DMS79 (cell line): ENCODE measurements at regions not wholly inside any gene's neighbourhood (a gene's known extent, or its start where the extent isn't known, plus 50 kb on each side); places are given as distances from the start of the nearest gene placed in this dataset.

Experiments used
- DNase-seq: peaks from one replicate; lab custom pipeline; 2025; lab: John Stamatoyannopoulos, UW

DNA sequence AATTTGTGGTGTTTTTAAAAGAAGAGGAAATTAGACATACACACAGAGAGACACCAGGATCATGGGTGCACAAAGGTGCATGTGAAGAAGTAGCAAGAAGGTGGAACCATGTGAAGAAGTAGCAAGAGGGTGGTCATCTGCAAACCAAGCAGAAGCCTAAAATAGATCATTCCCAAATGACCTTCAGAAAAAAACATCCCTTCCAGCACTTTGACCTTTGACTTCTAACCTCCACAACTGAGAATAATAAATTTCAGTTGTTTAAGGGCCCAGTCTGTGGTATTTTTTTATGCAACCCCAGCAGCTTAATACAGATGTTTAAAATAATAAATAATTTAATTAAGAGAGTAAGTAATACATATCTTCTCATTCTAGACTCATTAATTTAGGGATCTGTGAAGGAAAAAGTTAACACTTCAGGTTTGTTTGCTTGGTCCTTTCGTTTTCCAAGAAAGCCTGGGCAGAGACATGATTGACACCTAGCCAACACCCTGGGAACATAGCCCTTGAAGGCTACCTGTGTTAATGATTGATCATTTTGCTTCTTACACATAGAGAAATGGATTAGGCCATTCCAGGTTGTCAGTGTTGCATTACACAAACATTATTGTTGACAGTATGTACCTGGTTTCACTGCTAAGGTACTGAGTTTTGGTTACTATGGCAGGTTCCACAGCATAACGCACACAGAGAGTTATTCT, 1331.2 kb upstream of the GBE1 start:
- DNase-seq, result no peak

DNA sequence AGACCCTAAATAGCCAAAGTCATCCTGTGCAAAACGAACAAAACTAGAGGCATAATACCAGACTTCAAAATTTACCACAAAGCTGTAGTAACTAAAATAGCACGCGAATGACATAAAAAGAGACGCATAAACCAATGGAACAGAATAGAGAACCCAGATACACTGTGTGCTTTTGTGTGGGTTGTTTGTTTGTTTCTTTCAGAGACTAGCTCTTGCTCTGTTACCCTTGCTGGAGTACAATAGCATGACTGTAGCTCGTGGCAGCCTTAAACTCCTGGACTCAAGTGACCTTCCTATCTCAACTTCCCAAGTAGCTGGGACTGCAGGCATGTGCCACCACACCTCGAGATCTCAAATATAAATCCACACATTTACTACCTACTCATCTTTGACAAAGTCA, 1314.6 kb upstream of the GBE1 start:
- no peak for DNase-seq

DNA sequence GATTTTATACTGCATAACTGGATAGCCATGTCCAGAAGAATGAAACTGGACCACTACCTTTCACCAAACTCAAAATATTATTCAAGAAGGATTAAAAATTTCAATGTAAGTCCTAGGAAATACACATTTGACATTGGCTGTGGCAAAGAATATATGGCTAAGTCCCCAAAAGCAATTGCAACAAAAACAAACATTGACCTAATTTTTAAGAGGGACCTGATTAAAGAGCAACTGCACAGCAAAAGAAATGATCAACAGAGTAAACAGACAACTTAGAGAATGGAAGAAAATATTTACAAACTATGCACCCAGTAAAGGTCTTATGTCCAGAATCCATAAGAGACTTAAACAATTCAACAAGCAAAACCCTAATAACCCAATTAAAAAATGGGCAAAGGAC, 1313.0 kb upstream of the GBE1 start:
- no peak for DNase-seq

GRCh38 chr3:83065851-83066460, 1304.5 kb upstream of the GBE1 start:
- DNase-seq, result no peak

DNA sequence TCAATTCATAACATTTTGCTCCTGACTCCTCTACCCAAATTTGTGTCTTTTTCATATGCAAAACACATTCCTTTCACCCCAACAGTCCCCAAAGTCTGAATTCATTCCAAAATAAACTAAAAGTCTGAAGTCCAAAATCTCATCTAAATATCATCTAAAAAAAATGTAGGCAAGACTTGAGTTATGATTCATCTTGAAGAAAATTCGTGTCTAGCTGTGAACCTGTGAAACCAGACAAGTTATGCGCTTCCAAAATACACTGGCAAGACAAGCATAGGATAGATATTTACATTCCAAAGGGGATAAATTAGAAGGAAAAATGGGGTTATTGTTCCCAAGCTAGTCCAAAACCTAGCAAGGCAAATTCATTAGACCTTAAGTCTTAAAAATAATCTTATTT, 1302.0 kb upstream of the GBE1 start:
- no peak for DNase-seq

- DNase-seq, result no peak
Observed at GRCh38 chr3:83048556-83048955, 1287.1 kb upstream of the GBE1 start.

DNA sequence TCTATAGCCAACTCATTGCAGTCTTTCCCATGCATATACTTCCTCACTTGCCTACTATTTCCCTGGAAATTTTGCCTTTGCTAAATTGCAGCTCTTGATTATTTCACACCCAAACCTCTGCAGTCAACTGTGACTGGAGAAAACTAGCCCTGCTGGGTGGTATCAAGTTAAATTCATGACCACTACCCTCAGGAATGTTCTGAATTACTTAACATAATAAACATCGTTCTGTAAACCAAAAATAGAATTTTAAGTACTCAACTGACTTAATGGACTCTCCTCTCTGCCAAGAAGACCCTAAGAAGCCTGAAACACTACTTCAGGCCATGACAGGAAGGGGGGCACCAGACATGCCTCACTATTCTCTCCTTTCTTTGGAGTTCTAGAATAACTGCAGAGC, 1278.0 kb upstream of the GBE1 start:
- DNase-seq, result no peak

GRCh38 chr3:83035704-83036010, 1274.2 kb upstream of the GBE1 start:
- DNase-seq, result no peak

- DNase-seq, result no peak
Observed at GRCh38 chr3:83034806-83035703, 1273.6 kb upstream of the GBE1 start.

GRCh38 chr3:83033133-83033532, 1271.7 kb upstream of the GBE1 start:
- no peak for DNase-seq

DNA sequence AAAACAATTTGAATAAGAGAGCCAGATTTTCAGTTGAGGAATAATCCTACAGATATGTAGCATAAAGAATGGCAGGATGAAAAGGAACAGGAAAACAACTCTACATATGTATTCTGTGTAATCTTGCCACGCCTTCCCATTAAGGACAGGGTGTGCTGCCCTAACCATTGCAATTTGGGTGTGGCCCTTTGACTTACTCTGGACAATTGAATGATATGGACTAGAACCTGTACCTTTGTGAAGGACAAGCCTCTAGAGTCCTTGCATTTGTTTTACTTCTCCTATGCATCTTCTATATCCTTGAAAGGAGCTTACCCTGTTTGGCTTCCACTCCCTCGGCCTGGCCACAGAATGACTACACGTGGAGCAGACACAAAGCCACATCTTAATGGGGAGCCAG, 1261.6 kb upstream of the GBE1 start:
- DNase-seq, result no peak

DNA sequence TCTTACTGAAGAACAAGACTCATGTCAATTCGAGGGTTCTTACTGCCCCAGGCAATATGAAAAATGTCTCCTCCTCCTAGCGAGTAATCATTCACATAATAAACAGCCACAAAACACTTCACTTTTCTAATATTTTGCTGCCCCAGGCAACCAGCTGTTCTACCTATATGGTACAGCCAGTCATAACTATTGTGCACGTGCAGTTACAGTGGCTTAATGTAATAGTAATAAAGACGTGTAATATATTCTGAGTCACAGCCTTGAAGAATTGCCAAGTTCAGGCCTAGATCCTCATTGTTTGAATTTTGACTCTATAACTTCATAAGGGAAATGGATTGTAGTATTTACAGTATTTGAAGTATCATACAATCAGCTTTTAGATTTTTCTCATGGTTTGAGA, 1250.0 kb upstream of the GBE1 start:
- no peak for DNase-seq

DNA sequence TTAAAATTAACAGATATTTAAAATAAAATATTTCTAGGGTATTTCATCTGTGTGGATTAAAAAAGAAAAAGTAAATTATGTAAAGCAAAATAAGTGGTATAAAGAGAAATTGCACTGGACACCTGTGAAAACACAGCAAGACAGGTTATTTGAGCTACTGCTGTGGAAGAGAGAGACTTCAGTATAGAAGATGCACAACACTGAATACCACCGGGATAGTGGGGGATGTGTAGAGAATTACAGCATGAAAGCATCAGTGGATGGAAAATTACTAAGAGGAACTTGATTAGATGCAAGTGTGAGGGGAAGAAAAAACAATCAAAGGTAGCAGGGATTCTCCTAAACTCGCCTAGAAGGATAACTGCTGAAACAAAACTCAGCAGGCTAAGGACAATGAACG, 1242.5 kb upstream of the GBE1 start:
- DNase-seq, result no peak

GRCh38 chr3:83002869-83003445, 1241.5 kb upstream of the GBE1 start:
- DNase-seq, result no peak

- no peak for DNase-seq
Observed at GRCh38 chr3:82999777-83000176, 1238.3 kb upstream of the GBE1 start.

DNA sequence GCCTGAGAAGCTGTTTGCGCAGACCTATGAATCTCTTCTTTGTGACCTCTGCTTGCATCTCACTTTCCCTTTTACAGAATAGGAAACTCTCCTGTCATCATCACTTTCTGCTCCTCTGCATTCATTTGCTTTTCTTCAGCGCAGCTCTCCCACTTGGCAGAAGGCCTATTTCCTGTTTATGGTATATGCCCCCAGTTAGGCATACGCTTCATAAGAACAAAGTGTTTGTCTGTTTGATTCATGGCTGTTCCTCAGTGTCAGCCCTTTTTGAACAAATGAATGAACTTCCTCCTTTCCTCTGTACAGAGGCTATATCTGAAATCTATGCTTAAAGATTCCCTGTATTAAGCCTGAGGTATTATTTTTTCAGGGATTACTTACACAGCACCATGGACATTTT, 1216.9 kb upstream of the GBE1 start:
- no peak for DNase-seq

- no peak for DNase-seq
Observed at GRCh38 chr3:82977871-82978270, 1216.4 kb upstream of the GBE1 start.

GRCh38 chr3:82973791-82974190, 1212.3 kb upstream of the GBE1 start:
- no peak for DNase-seq

GRCh38 chr3:82960379-82960778, 1198.9 kb upstream of the GBE1 start:
- no peak for DNase-seq

GRCh38 chr3:82957696-82958095, 1196.3 kb upstream of the GBE1 start:
- no peak for DNase-seq

DNA sequence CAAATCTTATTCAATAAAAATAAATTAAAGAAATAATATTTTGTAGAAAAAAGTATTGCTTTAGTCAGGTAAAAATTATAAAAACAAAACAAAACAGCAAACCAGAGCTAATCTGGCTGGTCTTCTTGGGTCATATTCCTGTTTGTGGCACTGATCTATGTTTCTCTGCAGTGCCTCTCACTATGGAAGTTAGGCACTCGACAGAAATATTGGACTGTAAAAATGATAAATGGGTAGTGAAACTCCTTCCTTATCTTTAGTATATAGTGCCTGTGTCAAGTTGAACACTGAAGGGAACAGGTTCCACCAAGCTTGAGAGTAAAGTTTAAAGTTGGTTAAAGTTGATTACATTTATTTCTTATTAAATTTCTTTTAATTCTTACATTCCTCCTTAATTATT, 1195.6 kb upstream of the GBE1 start:
- DNase-seq, result no peak

GRCh38 chr3:82954486-82954885, 1193.0 kb upstream of the GBE1 start:
- DNase-seq, result no peak

GRCh38 chr3:82942041-82942440, 1180.6 kb upstream of the GBE1 start:
- no peak for DNase-seq
